ENCODE measurements at regions not wholly inside any gene's neighbourhood (a gene's known extent, or its start where the extent isn't known, plus 50 kb on each side); places are given as distances from the start of the nearest gene placed in this dataset.

DNA sequence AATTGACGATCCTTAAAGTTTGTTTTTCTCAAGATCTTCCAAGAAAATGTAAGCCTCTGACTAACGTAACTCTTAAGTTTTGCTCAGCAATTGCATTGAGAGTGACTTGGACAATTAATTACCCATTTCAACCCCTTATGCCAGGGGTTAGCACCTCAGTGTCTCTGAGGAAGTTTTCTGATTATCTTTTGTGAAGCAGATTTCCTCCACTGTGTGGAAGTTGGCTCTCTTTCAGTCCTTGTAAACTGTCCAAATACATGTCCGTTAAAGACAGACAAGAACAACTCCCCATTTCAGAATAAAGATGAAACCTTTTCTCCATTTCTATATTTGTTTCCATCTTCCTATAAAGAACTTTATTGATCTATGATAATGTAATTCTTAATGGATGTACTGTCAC is 296.4 kb upstream of the FMN2 start:
- TF ChIP-seq, protein P1, sequence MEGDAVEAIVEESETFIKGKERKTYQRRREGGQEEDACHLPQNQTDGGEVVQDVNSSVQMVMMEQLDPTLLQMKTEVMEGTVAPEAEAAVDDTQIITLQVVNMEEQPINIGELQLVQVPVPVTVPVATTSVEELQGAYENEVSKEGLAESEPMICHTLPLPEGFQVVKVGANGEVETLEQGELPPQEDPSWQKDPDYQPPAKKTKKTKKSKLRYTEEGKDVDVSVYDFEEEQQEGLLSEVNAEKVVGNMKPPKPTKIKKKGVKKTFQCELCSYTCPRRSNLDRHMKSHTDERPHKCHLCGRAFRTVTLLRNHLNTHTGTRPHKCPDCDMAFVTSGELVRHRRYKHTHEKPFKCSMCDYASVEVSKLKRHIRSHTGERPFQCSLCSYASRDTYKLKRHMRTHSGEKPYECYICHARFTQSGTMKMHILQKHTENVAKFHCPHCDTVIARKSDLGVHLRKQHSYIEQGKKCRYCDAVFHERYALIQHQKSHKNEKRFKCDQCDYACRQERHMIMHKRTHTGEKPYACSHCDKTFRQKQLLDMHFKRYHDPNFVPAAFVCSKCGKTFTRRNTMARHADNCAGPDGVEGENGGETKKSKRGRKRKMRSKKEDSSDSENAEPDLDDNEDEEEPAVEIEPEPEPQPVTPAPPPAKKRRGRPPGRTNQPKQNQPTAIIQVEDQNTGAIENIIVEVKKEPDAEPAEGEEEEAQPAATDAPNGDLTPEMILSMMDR (IDR thresholded peaks at IDR 0.05), result no peak
- no peak for TF ChIP-seq POLR2A (IDR thresholded peaks at IDR 0.05)

Data from vagina (tissue), 2 donors.